T1000 (cell line): ENCODE measurements at regions not wholly inside any gene's neighbourhood (a gene's known extent, or its start where the extent isn't known, plus 50 kb on each side); places are given as distances from the start of the nearest gene placed in this dataset.
"Not testable (repeated sequence)": the region's sequence is repeated elsewhere in the genome, so short reads cannot be mapped to it uniquely, and the experiment has no call there.

Source experiments
- DNase-seq: peaks from one replicate; lab custom pipeline; 2025; ENCODE audit warnings: mixed read lengths; lab: John Stamatoyannopoulos, UW

- no peak for DNase-seq
These were observed 104.9 kb upstream of the SPATA12 start for GRCh38 chr3:56955492-56956111.

- DNase-seq = no peak
These were observed 106.3 kb upstream of the SPATA12 start for GRCh38 chr3:56954125-56954524.

GRCh38 chr3:56952846-56953245 lies 107.6 kb upstream of the SPATA12 start:
- DNase-seq = no peak

- no peak for DNase-seq
These were observed 108.4 kb upstream of the SPATA12 start for GRCh38 chr3:56952061-56952460.

- DNase-seq = no peak
These were observed 109.1 kb upstream of the SPATA12 start for GRCh38 chr3:56951366-56951765.

GRCh38 chr3:56945378-56945777 lies 115.1 kb upstream of the SPATA12 start:
- DNase-seq = not testable (repeated sequence)

- no peak for DNase-seq
These were observed 117.9 kb upstream of the SPATA12 start for GRCh38 chr3:56942523-56942922.

GRCh38 chr3:56940976-56941375 lies 119.5 kb upstream of the SPATA12 start:
- no peak for DNase-seq

- no peak for DNase-seq
These were observed 120.1 kb upstream of the SPATA12 start for GRCh38 chr3:56940321-56940720.

- DNase-seq = no peak
These were observed 120.6 kb upstream of the SPATA12 start for GRCh38 chr3:56939834-56940233.

- no peak for DNase-seq
These were observed 121.9 kb upstream of the SPATA12 start for GRCh38 chr3:56938530-56938929.

- DNase-seq = no peak
These were observed 122.9 kb upstream of the SPATA12 start for GRCh38 chr3:56937580-56937979.

GRCh38 chr3:56935811-56936210 lies 124.7 kb upstream of the SPATA12 start:
- no peak for DNase-seq

- not testable (repeated sequence) for DNase-seq
These were observed 126.0 kb upstream of the SPATA12 start for GRCh38 chr3:56934481-56934880.

- DNase-seq = no peak
These were observed 126.7 kb upstream of the SPATA12 start for GRCh38 chr3:56933803-56934202.

- DNase-seq = no peak
These were observed 127.6 kb upstream of the SPATA12 start for GRCh38 chr3:56932866-56933265.

- DNase-seq = no peak
These were observed 128.6 kb upstream of the SPATA12 start for GRCh38 chr3:56931836-56932235.

- no peak for DNase-seq
These were observed 129.0 kb upstream of the ARHGEF3 start for GRCh38 chr3:56930706-56931105.

- no peak for DNase-seq
These were observed 128.3 kb upstream of the ARHGEF3 start for GRCh38 chr3:56929809-56930615.

- DNase-seq = no peak
These were observed 126.8 kb upstream of the ARHGEF3 start for GRCh38 chr3:56928379-56929068.

GRCh38 chr3:56927855-56928254 lies 126.1 kb upstream of the ARHGEF3 start:
- no peak for DNase-seq

- no peak for DNase-seq
These were observed 125.2 kb upstream of the ARHGEF3 start for GRCh38 chr3:56926947-56927282.
